Chondrocyte (in vitro differentiated cells): ENCODE measurements at regions not wholly inside any gene's neighbourhood (a gene's known extent, or its start where the extent isn't known, plus 50 kb on each side); places are given as distances from the start of the nearest gene placed in this dataset.

Experiments used
- DNase-seq: peaks from one replicate; pipeline ENCODE4 v3.0.0; 2021; ENCODE audit warnings: mixed read lengths, low spot score
- H3K27ac Mint-ChIP-seq: one replicate; pipeline ENCODE4 v1.8.0; 2021; ENCODE audit warnings: mild to moderate bottlenecking, moderate library complexity, mixed read lengths; ENCODE audit not compliant: unreplicated experiment
- H3K27me3 Mint-ChIP-seq: 2 replicates; pipeline ENCODE4 v1.8.0; 2021; ENCODE audit warnings: low read depth, mixed read lengths
- H3K36me3 Mint-ChIP-seq: 2 replicates; pipeline ENCODE4 v1.8.0; 2021; ENCODE audit warnings: low read depth, mixed read lengths
- H3K4me1 Mint-ChIP-seq: 2 replicates; pipeline ENCODE4 v1.8.0; 2021; ENCODE audit warnings: low read depth, mild to moderate bottlenecking, mixed read lengths
- H3K4me3 Mint-ChIP-seq: one replicate; pipeline ENCODE4 v1.8.0; 2021; ENCODE audit warnings: mild to moderate bottlenecking, moderate library complexity, mixed read lengths; ENCODE audit not compliant: unreplicated experiment
- H3K9me3 Mint-ChIP-seq: 2 replicates; pipeline ENCODE4 v1.8.0; 2021; ENCODE audit warnings: low read depth, mixed read lengths
- TF ChIP-seq, protein P1 (sequence below): fragments of 200-600 bp; sonication (generic); IDR thresholded peaks from 2 replicates; pipeline ENCODE4 v1.5.0; 2021; ENCODE audit warnings: antibody characterized with exemption, mild to moderate bottlenecking, moderate library complexity

GRCh38 chr2:7697052-7697451, 779.8 kb downstream of the RNF144A start:
- Mint-ChIP-seq H3K27ac (no peak overlapping the region), H3K9me3 (peaks cover 6% of the 10 kb centered on the region), H3K4me3 (no peak overlapping the region), H3K36me3 (no peaks in the 10 kb centered on the region), H3K27me3 (peaks cover 2% of the 10 kb centered on the region), H3K4me1 (peaks cover 5% of the 10 kb centered on the region)
- TF ChIP-seq, protein P1, sequence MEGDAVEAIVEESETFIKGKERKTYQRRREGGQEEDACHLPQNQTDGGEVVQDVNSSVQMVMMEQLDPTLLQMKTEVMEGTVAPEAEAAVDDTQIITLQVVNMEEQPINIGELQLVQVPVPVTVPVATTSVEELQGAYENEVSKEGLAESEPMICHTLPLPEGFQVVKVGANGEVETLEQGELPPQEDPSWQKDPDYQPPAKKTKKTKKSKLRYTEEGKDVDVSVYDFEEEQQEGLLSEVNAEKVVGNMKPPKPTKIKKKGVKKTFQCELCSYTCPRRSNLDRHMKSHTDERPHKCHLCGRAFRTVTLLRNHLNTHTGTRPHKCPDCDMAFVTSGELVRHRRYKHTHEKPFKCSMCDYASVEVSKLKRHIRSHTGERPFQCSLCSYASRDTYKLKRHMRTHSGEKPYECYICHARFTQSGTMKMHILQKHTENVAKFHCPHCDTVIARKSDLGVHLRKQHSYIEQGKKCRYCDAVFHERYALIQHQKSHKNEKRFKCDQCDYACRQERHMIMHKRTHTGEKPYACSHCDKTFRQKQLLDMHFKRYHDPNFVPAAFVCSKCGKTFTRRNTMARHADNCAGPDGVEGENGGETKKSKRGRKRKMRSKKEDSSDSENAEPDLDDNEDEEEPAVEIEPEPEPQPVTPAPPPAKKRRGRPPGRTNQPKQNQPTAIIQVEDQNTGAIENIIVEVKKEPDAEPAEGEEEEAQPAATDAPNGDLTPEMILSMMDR, result no peak
- no peak for DNase-seq

GRCh38 chr2:7701791-7702190, 784.6 kb downstream of the RNF144A start:
- TF ChIP-seq, protein P1, result no peak
- no peaks in the 10 kb centered on the region for H3K27me3 Mint-ChIP-seq
- H3K27ac Mint-ChIP-seq, result no peak overlapping the region
- H3K36me3 Mint-ChIP-seq, result no peaks in the 10 kb centered on the region
- peaks cover 6% of the 10 kb centered on the region for H3K9me3 Mint-ChIP-seq
- H3K4me1 Mint-ChIP-seq, result no peaks in the 10 kb centered on the region
- no peak for DNase-seq
- no peak overlapping the region for H3K4me3 Mint-ChIP-seq

DNA sequence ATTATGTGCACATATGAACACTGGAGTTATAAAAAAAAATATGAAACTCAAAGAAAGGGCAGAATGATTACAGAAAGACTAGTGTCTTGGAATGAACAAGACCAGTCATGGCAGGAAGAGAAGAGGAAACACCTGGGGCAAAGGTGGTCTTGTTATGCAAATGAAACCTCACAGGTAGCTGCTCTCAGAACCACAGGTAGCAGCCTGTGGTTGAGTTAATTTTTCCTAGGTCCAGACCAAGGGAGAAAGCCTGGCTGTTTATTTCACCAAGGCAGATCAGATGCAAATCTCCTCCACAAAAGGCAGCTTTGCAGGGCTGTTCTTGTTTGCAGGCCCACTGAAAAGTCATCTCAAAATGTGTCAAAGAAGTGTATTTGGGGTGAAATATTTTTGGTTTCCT, 785.8 kb downstream of the RNF144A start:
- Mint-ChIP-seq H3K36me3 (no peaks in the 10 kb centered on the region), H3K27ac (no peak overlapping the region), H3K27me3 (no peaks in the 10 kb centered on the region), H3K4me3 (no peak overlapping the region), H3K4me1 (peaks cover 6% of the 10 kb centered on the region), H3K9me3 (peaks cover 6% of the 10 kb centered on the region)
- TF ChIP-seq, protein P1, result no peak
- no peak for DNase-seq

- no peak for DNase-seq
- TF ChIP-seq, protein P1, result no peak
- Mint-ChIP-seq H3K4me1 (peaks cover 6% of the 10 kb centered on the region), H3K4me3 (no peak overlapping the region), H3K27me3 (no peaks in the 10 kb centered on the region), H3K27ac (no peak overlapping the region), H3K9me3 (peaks cover 6% of the 10 kb centered on the region), H3K36me3 (no peaks in the 10 kb centered on the region)
Measured at GRCh38 chr2:7703543-7704144, 786.4 kb downstream of the RNF144A start.

- TF ChIP-seq, protein P1, result peak; percentile 36
- H3K4me1 Mint-ChIP-seq, result peaks cover 6% of the 10 kb centered on the region
- no peak for DNase-seq
- H3K36me3 Mint-ChIP-seq, result no peaks in the 10 kb centered on the region
- H3K9me3 Mint-ChIP-seq, result peaks cover 6% of the 10 kb centered on the region
- no peak overlapping the region for H3K4me3 Mint-ChIP-seq
- H3K27me3 Mint-ChIP-seq, result no peaks in the 10 kb centered on the region
- no peak overlapping the region for H3K27ac Mint-ChIP-seq
Measured at GRCh38 chr2:7704296-7704865, 787.2 kb downstream of the RNF144A start.
